Stimulated activated naive B cell treated with anti-CD40 and anti-IgM and Interleukin-4, amounts not matched to agents 10 μg/mL and 1 μg/mL and 100 μg/mL, for 72 hours (primary cell): ENCODE measurements at regions not wholly inside any gene's neighbourhood (a gene's known extent, or its start where the extent isn't known, plus 50 kb on each side); places are given as distances from the start of the nearest gene placed in this dataset.

Experiments
- ATAC-seq, 2 donors: fragments of 150-1000 bp; cut with Tn5 transposase; replicated peaks; 2 replicates each; pipeline ENCODE4 v1.10.0; 2021; ENCODE audit warnings: moderate library complexity in 1 of 2
- DNase-seq: peaks from one replicate; pipeline ENCODE4 v3.0.0; 2021
- H3K27ac Mint-ChIP-seq: one replicate; pipeline ENCODE4 v1.8.0; 2022; ENCODE audit warnings: mild to moderate bottlenecking, mixed read lengths
- H3K27me3 Mint-ChIP-seq, 2 donors: one replicate each; pipeline ENCODE4 v1.8.0; 2022; ENCODE audit warnings: mixed read lengths in 2 of 2
- H3K36me3 Mint-ChIP-seq, 2 donors: one replicate each; pipeline ENCODE4 v1.8.0; 2022; ENCODE audit warnings: mixed read lengths in 2 of 2, mild to moderate bottlenecking in 1 of 2
- H3K4me1 Mint-ChIP-seq, 2 donors: one replicate each; pipeline ENCODE4 v1.8.0; 2022; ENCODE audit warnings: mixed read lengths in 2 of 2, mild to moderate bottlenecking in 1 of 2
- H3K4me3 Mint-ChIP-seq, 2 donors: one replicate each; pipeline ENCODE4 v1.8.0; 2022; ENCODE audit warnings: mild to moderate bottlenecking in 2 of 2, mixed read lengths in 2 of 2, moderate library complexity in 1 of 2
- H3K9me3 Mint-ChIP-seq, 2 donors: one replicate each; pipeline ENCODE4 v1.8.0; 2022; ENCODE audit warnings: mixed read lengths in 2 of 2, mild to moderate bottlenecking in 1 of 2

DNA sequence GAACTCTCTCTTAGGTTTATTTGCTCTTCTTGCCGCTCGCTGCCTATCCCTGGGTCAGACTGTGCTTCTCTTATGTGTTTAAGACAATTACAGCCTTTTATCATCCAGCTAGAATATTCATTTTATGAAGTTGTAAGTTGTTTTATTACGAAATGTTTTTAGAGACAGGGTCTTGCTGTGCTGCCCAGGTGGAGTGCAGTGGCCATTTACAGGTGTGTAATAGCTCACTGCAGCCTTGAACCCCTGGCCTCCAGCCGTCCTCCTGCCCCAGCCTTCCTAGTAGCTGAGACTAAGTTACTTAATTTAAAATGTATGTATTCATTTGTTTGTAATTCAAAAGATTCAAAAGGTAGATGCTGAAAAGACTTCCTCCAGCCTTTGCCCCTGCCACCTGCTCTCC is 99.0 kb upstream of the KIF26B start:
- peaks cover 0 to 18% of the 10 kb centered on the region in 2 donors for H3K36me3 Mint-ChIP-seq
- peaks cover 19 to 26% of the 10 kb centered on the region in 2 donors for H3K4me1 Mint-ChIP-seq

GRCh38 chr1:245054507-245055270 is 100.1 kb upstream of the KIF26B start:
- H3K9me3 Mint-ChIP-seq, result no peaks in the 10 kb centered on the region
- peaks cover 0 to 14% of the 10 kb centered on the region in 2 donors for H3K36me3 Mint-ChIP-seq
- H3K27me3 Mint-ChIP-seq, result peaks cover 12 to 16% of the 10 kb centered on the region in 2 donors
- H3K4me1 Mint-ChIP-seq, result peaks cover 19 to 26% of the 10 kb centered on the region in 2 donors
- peak overlapping the region in 1 of 2 donors; percentile 0 for H3K4me3 Mint-ChIP-seq
- DNase-seq (no peak), ATAC-seq (no peak)
- no peak overlapping the region for H3K27ac Mint-ChIP-seq

More for the DNA sequence above, 99.0 kb upstream of the KIF26B start:
- Mint-ChIP-seq H3K27ac (no peak overlapping the region), H3K27me3 (peaks cover 12 to 16% of the 10 kb centered on the region in 2 donors), H3K9me3 (no peaks in the 10 kb centered on the region), H3K4me3 (no peak overlapping the region)
- ATAC-seq (no peak), DNase-seq (no peak)

- peak in 1 of 2 donors; percentile 38 for ATAC-seq
- H3K4me3 Mint-ChIP-seq, result peak overlapping the region in 1 of 2 donors; percentile 0
These were observed 100.7 kb upstream of the KIF26B start for GRCh38 chr1:245054105-245054504.

DNA sequence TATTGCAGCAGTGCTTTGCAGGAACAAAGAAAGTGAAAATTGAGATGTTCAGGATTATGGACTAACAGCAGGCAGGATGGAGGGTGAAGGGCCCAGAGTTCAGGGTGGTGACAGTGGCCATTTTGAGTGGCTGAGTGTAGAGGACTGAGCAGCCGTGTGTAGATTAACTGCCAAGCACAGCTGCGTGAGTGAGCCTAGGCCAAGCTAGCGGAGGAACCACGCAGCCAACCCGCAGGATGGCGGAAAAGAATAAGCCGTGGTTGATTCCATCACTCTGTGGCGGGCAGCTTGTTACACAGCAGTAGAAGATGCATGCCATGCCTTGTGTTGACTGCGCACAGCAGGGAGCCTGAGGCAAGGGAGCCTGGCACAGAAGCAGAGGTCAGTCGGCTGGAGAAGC is 102.5 kb upstream of the KIF26B start:
- H3K36me3 Mint-ChIP-seq, result peaks cover 0 to 14% of the 10 kb centered on the region in 2 donors
- H3K4me1 Mint-ChIP-seq, result peaks cover 19 to 26% of the 10 kb centered on the region in 2 donors
- H3K27ac Mint-ChIP-seq, result no peak overlapping the region
- H3K27me3 Mint-ChIP-seq, result peaks cover 12 to 16% of the 10 kb centered on the region in 2 donors
- no peaks in the 10 kb centered on the region for H3K9me3 Mint-ChIP-seq
- peak overlapping the region in 1 of 2 donors; percentile 65 for H3K4me3 Mint-ChIP-seq
- DNase-seq (no peak), ATAC-seq (no peak)

More at GRCh38 chr1:245054105-245054504, 100.7 kb upstream of the KIF26B start:
- DNase-seq, result no peak
- Mint-ChIP-seq H3K27ac (no peak overlapping the region), H3K27me3 (peaks cover 12 to 16% of the 10 kb centered on the region in 2 donors), H3K36me3 (peaks cover 0 to 14% of the 10 kb centered on the region in 2 donors), H3K4me1 (peaks cover 19 to 26% of the 10 kb centered on the region in 2 donors), H3K9me3 (no peaks in the 10 kb centered on the region)

DNA sequence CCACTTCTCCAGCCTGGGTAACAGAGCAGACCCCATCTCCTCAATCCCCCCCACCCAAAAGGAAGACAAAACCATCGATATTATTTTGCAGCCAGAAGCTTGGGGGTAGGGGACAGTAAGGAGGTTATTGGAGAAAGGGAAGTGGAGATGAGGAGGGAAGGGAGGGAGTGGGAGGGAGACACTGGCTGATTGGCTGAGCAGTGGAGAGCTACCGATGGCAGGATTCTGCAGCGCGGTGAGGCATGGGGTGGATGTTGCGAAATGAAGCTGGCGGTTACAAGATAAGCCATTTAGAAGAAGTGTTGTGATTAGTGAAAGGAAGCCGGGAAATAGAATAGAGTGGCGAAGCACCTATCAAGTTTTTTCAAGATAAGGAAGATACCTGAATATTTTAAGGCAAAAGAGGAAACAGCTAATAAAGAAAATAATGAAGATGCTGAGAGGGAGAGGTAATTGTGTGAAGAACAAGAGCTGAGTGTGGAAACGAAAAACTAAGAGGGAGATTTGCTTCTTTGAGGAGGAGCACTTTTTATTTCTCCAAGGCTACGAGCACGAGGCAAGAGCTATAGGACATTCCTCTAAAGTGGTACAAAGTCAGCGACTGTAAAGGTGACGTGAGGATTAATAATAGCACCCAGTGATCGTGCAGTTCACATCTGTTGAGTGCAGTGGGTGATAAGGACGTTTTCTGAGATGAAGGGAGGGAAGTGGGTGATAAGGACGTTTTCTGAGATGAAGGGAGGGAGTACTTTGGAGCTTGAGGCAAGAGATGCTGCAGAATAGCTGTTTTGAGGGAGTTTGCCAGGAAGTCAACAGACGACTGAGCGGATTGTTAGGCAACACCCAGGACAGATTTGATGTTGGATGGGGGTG is 103.2 kb upstream of the KIF26B start:
- Mint-ChIP-seq H3K36me3 (peaks cover 0 to 14% of the 10 kb centered on the region in 2 donors), H3K4me1 (peaks cover 19 to 26% of the 10 kb centered on the region in 2 donors), H3K27ac (peak overlapping the region; percentile 16), H3K4me3 (peak overlapping the region; percentile 58 to 65), H3K9me3 (no peaks in the 10 kb centered on the region), H3K27me3 (peaks cover 12 to 16% of the 10 kb centered on the region in 2 donors)
- peak; percentile 60 to 73 for ATAC-seq
- DNase-seq, result no peak

GRCh38 chr1:245046769-245047168 is 108.0 kb upstream of the KIF26B start:
- H3K27ac Mint-ChIP-seq, result no peak overlapping the region
- DNase-seq (no peak), ATAC-seq (no peak)
- no peaks in the 10 kb centered on the region for H3K9me3 Mint-ChIP-seq
- peaks cover 2 to 6% of the 10 kb centered on the region in 2 donors for H3K27me3 Mint-ChIP-seq
- no peaks in the 10 kb centered on the region for H3K36me3 Mint-ChIP-seq
- peaks cover 6 to 8% of the 10 kb centered on the region in 2 donors for H3K4me1 Mint-ChIP-seq
- no peak overlapping the region for H3K4me3 Mint-ChIP-seq

- no peak for DNase-seq
- H3K4me3 Mint-ChIP-seq, result no peak overlapping the region
- H3K27me3 Mint-ChIP-seq, result peaks cover 0 to 1% of the 10 kb centered on the region in 2 donors
- H3K36me3 Mint-ChIP-seq, result no peaks in the 10 kb centered on the region
- no peak overlapping the region for H3K27ac Mint-ChIP-seq
- peaks cover 2 to 4% of the 10 kb centered on the region in 2 donors for H3K4me1 Mint-ChIP-seq
- H3K9me3 Mint-ChIP-seq, result no peaks in the 10 kb centered on the region
- no peak for ATAC-seq
These were observed 108.5 kb upstream of the KIF26B start for GRCh38 chr1:245046315-245046714.

GRCh38 chr1:245045087-245045881 is 109.5 kb upstream of the KIF26B start:
- Mint-ChIP-seq H3K4me1 (no peaks in the 10 kb centered on the region), H3K27ac (no peak overlapping the region)

GRCh38 chr1:245043611-245043940 is 111.2 kb upstream of the KIF26B start:
- no peaks in the 10 kb centered on the region for H3K4me1 Mint-ChIP-seq
- H3K9me3 Mint-ChIP-seq, result no peaks in the 10 kb centered on the region
- DNase-seq (no peak), ATAC-seq (no peak)
- no peaks in the 10 kb centered on the region for H3K27me3 Mint-ChIP-seq
- H3K36me3 Mint-ChIP-seq, result no peaks in the 10 kb centered on the region
- no peak overlapping the region for H3K27ac Mint-ChIP-seq
- H3K4me3 Mint-ChIP-seq, result no peak overlapping the region

More at GRCh38 chr1:245045087-245045881, 109.5 kb upstream of the KIF26B start:
- no peaks in the 10 kb centered on the region for H3K9me3 Mint-ChIP-seq
- H3K36me3 Mint-ChIP-seq, result no peaks in the 10 kb centered on the region
- H3K27me3 Mint-ChIP-seq, result no peaks in the 10 kb centered on the region
- ATAC-seq (no peak), DNase-seq (no peak)
- H3K4me3 Mint-ChIP-seq, result no peak overlapping the region

DNA sequence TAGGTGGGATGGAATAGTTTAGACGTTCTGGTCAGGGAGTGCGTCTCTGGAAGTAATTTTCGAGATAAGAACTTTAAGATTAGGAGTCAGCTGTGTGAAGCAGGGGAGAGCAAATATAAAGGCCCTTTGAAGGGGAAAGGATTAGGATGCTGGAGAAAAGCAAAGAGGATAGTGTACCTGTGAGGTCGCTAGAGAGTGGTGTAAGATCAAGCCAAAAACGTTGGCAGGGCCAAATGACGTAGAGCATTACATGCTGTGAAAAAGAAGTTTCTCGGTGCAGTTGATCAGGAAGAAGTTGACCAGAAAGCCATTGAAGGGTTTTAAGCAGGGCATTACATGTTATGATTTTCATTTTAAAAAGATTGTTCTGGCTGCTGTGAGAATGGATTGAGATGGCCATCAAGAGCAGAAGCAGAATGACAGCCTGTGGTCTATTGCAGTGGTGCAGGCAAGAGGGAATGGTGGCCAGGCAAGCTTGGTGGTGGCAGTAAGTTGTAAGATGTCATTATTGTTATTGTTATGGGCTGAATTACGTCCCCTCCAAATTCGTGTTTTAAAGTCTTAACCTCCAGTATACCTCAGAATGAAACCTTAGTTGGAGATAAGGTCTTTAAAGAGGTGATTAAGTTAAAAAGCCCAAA is 113.6 kb upstream of the KIF26B start:
- Mint-ChIP-seq H3K27ac (no peak overlapping the region), H3K9me3 (no peaks in the 10 kb centered on the region), H3K4me1 (no peaks in the 10 kb centered on the region), H3K27me3 (no peaks in the 10 kb centered on the region), H3K4me3 (no peak overlapping the region), H3K36me3 (no peaks in the 10 kb centered on the region)
- ATAC-seq (no peak), DNase-seq (no peak)

DNA sequence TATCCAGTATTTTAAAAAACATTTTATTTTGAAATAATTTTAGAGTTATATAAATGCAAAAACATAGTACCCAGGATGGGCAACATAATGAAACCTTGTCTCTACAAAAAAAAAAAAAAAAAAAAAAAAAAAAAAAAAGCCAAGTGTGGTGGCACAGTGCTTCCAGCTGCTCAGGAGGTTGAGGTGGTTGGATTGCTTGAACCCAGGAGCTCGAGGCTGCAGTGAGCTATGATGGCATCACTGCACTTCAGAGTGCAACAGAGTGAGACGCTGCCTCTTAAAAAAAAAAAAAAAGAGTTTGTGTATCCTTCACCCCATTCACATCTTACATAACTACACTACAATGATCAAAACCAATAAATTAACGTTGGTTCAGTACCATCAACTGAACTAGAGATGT is 115.6 kb upstream of the KIF26B start:
- no peak for DNase-seq
- Mint-ChIP-seq H3K27me3 (no peaks in the 10 kb centered on the region), H3K4me3 (no peak overlapping the region), H3K4me1 (no peaks in the 10 kb centered on the region), H3K27ac (no peak overlapping the region), H3K9me3 (no peaks in the 10 kb centered on the region), H3K36me3 (no peaks in the 10 kb centered on the region)
- no peak for ATAC-seq

- Mint-ChIP-seq H3K27me3 (no peaks in the 10 kb centered on the region), H3K36me3 (peaks cover 0 to 1% of the 10 kb centered on the region in 2 donors), H3K4me3 (no peak overlapping the region), H3K27ac (no peak overlapping the region), H3K4me1 (no peaks in the 10 kb centered on the region), H3K9me3 (no peaks in the 10 kb centered on the region)
- DNase-seq (no peak), ATAC-seq (no peak)
These were observed 118.7 kb upstream of the KIF26B start for GRCh38 chr1:245036102-245036501.

DNA sequence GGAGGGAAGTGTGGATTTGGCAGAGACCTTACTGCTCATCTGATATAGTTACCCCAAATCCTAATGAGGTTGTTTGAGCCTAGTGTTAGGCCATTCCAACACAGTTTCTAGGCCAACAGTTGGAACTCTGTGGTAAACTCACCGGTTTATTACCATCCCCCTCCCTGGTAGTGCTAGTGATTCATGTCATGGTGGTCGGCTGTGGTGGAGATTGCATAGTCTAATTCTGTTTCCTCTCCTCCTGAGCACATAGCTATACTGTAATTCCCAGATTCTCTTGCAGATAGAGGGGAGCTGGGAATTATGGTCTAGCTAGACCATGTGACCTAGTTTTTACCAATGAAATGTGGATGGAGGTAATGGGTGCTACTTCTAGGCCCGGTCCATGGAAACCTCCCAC is 123.7 kb upstream of the KIF26B start:
- no peaks in the 10 kb centered on the region for H3K27me3 Mint-ChIP-seq
- DNase-seq (no peak), ATAC-seq (no peak)
- H3K9me3 Mint-ChIP-seq, result no peaks in the 10 kb centered on the region
- peaks cover 0 to 1% of the 10 kb centered on the region in 2 donors for H3K36me3 Mint-ChIP-seq
- no peak overlapping the region for H3K4me3 Mint-ChIP-seq
- no peaks in the 10 kb centered on the region for H3K4me1 Mint-ChIP-seq
- H3K27ac Mint-ChIP-seq, result no peak overlapping the region

- Mint-ChIP-seq H3K9me3 (no peaks in the 10 kb centered on the region), H3K36me3 (no peaks in the 10 kb centered on the region), H3K4me3 (no peak overlapping the region), H3K27ac (no peak overlapping the region), H3K4me1 (no peaks in the 10 kb centered on the region), H3K27me3 (no peaks in the 10 kb centered on the region)
- DNase-seq, result no peak
- no peak for ATAC-seq
These were observed 128.5 kb upstream of the KIF26B start for GRCh38 chr1:245026247-245026646.
